Keratinocyte (primary cell): ENCODE measurements at regions not wholly inside any gene's neighbourhood (a gene's known extent, or its start where the extent isn't known, plus 50 kb on each side); places are given as distances from the start of the nearest gene placed in this dataset.

Experiments
- EZH2 ChIP-seq: IDR thresholded peaks from one replicate; pipeline ENCODE4 v1.6.1; 2012; ENCODE audit warnings: inconsistent platforms, mild to moderate bottlenecking, low read length, moderate library complexity
- TF ChIP-seq, protein P1 (sequence below), 3 experiments: IDR thresholded peaks in 1 of 3; conservative IDR thresholded peaks in 1 of 3; optimal IDR thresholded peaks in 1 of 3; 2 replicates in 2 of 3; 3 replicates in 1 of 3; pipeline versions ENCODE3 to v1.5.1; 2011; ENCODE audit warnings: low read length in 3 of 3, mild to moderate bottlenecking in 3 of 3, moderate library complexity in 2 of 3, control low read depth in 1 of 3, inconsistent platforms in 1 of 3; ENCODE audit not compliant: insufficient read depth in 2 of 3; ENCODE audit errors: extremely low read depth in 1 of 3

DNA sequence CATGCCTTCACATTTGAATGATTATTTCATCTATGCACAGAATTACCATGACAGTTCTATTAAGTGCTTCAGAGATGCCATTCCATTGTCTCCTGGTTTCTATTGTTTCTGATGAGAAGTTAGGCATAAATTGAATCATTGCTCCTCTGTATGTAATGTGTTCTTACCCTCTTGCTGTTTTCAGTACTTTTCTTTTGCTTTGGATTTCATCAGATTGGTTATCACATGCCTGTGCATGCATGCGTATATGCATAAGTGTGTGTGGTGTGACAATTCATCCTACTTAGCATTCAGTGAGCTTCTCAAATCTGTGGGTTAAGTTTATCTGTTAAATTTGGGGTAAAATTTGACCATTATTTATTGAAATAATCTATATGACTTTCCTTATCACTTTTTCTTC, 263.3 kb upstream of the RND3 start:
- TF ChIP-seq, protein P1, sequence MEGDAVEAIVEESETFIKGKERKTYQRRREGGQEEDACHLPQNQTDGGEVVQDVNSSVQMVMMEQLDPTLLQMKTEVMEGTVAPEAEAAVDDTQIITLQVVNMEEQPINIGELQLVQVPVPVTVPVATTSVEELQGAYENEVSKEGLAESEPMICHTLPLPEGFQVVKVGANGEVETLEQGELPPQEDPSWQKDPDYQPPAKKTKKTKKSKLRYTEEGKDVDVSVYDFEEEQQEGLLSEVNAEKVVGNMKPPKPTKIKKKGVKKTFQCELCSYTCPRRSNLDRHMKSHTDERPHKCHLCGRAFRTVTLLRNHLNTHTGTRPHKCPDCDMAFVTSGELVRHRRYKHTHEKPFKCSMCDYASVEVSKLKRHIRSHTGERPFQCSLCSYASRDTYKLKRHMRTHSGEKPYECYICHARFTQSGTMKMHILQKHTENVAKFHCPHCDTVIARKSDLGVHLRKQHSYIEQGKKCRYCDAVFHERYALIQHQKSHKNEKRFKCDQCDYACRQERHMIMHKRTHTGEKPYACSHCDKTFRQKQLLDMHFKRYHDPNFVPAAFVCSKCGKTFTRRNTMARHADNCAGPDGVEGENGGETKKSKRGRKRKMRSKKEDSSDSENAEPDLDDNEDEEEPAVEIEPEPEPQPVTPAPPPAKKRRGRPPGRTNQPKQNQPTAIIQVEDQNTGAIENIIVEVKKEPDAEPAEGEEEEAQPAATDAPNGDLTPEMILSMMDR (optimal IDR thresholded peaks at IDR 0.05 in 1 of 3, IDR thresholded peaks at IDR 0.05 in 1 of 3, conservative IDR thresholded peaks at IDR 0.05 in 1 of 3; ENCODE audit: extremely low read depth in 1 of 3, insufficient read depth in 2 of 3, low read length in 3 of 3), result no peak
- no peak for TF ChIP-seq EZH2
